ENCODE measurements at regions not wholly inside any gene's neighbourhood (a gene's known extent, or its start where the extent isn't known, plus 50 kb on each side); places are given as distances from the start of the nearest gene placed in this dataset.

- ATAC-seq (replicated peaks): no peak
- Mint-ChIP-seq H3K27ac (no peak overlapping the region), H3K4me1 (no peaks in the 10 kb centered on the region), H3K9me3 (peaks cover 6% of the 10 kb centered on the region), H3K4me3 (no peak overlapping the region), H3K36me3 (ENCODE audit: low read depth) (no peaks in the 10 kb centered on the region), H3K27me3 (peaks cover 5% of the 10 kb centered on the region)
Measured at GRCh38 chr11:103825469-103825868, 211.0 kb upstream of the DDI1 start.

GRCh38 chr11:103826856-103827255 is 209.6 kb upstream of the DDI1 start:
- peaks cover 5% of the 10 kb centered on the region for H3K27me3 Mint-ChIP-seq
- no peaks in the 10 kb centered on the region for H3K36me3 Mint-ChIP-seq (ENCODE audit: low read depth)
- no peak overlapping the region for H3K27ac Mint-ChIP-seq
- H3K9me3 Mint-ChIP-seq: peaks cover 10% of the 10 kb centered on the region
- no peak overlapping the region for H3K4me3 Mint-ChIP-seq
- no peak for ATAC-seq (replicated peaks)
- H3K4me1 Mint-ChIP-seq: no peaks in the 10 kb centered on the region

GRCh38 chr11:103829596-103829995 is 206.8 kb upstream of the DDI1 start:
- no peaks in the 10 kb centered on the region for H3K27me3 Mint-ChIP-seq
- peaks cover 7% of the 10 kb centered on the region for H3K9me3 Mint-ChIP-seq
- no peak overlapping the region for H3K27ac Mint-ChIP-seq
- H3K4me1 Mint-ChIP-seq: no peaks in the 10 kb centered on the region
- H3K4me3 Mint-ChIP-seq: no peak overlapping the region
- no peaks in the 10 kb centered on the region for H3K36me3 Mint-ChIP-seq (ENCODE audit: low read depth)
- ATAC-seq (replicated peaks): no peak

GRCh38 chr11:103830205-103830604 is 206.2 kb upstream of the DDI1 start:
- H3K36me3 Mint-ChIP-seq (ENCODE audit: low read depth): no peaks in the 10 kb centered on the region
- H3K4me1 Mint-ChIP-seq: no peaks in the 10 kb centered on the region
- no peaks in the 10 kb centered on the region for H3K27me3 Mint-ChIP-seq
- no peak overlapping the region for H3K4me3 Mint-ChIP-seq
- H3K9me3 Mint-ChIP-seq: peaks cover 8% of the 10 kb centered on the region
- H3K27ac Mint-ChIP-seq: no peak overlapping the region
- ATAC-seq (replicated peaks): no peak

DNA sequence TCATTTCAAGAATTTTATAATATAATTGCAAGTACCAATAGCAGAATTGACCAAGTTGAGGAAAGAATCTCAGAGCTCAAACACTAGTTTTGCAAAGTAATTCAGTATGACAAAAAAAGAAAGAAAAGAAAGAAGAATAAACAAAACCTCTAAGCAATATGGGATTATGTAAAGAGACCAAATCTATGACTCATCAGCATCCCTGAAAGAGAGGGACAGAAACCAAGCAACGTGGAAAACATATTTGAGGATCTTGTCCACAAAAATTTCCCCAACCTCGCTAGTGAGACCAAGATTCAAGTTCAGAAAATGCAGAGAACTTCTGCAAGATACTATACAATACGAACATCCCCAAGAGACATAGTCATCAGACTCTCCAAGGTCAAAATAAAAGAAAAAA is 203.7 kb upstream of the DDI1 start:
- H3K9me3 Mint-ChIP-seq: peaks cover 12% of the 10 kb centered on the region
- no peak overlapping the region for H3K4me3 Mint-ChIP-seq
- no peak overlapping the region for H3K27ac Mint-ChIP-seq
- H3K27me3 Mint-ChIP-seq: no peaks in the 10 kb centered on the region
- no peaks in the 10 kb centered on the region for H3K36me3 Mint-ChIP-seq (ENCODE audit: low read depth)
- no peak for ATAC-seq (replicated peaks)
- no peaks in the 10 kb centered on the region for H3K4me1 Mint-ChIP-seq

DNA sequence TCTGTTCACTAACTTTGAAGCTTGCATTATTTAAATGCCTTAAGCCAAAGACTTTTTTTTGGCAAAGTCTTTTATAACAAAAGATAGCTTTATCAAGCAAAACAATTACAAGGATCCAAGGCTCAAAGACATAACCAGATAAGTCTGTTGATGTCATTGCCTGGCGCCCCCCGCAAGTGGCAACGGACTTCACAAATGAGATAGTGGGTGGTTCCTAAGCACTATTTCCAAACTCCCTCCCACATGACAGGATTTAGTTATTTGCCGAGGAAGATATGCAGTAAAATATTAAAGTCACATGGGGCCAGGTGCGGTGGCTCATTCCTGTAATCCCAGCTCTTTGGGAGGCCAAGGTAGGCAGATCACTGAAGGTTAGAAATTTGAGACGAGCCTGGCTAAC is 194.2 kb upstream of the DDI1 start:
- H3K36me3 Mint-ChIP-seq (ENCODE audit: low read depth): no peaks in the 10 kb centered on the region
- no peak overlapping the region for H3K27ac Mint-ChIP-seq
- H3K27me3 Mint-ChIP-seq: no peaks in the 10 kb centered on the region
- no peaks in the 10 kb centered on the region for H3K9me3 Mint-ChIP-seq
- H3K4me1 Mint-ChIP-seq: no peaks in the 10 kb centered on the region
- no peak for ATAC-seq (replicated peaks)
- H3K4me3 Mint-ChIP-seq: no peak overlapping the region

DNA sequence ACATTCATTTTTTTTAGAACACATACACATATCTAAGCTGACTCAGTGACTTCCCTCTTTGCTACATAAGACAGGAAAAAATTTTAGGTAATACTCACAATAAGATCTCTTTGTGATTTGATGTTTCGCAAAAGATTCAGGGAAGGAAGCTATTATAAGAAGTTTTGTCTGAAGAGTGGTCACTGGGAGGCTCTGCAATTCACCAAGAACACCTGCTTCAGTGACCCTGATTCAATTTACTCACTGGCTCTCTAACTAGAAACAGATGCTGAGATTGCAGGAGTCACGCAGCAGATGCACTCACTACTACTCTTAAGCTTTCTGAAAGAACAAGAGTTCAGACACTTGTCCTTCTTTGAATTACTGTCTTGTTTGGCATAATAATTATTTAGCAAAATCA is 193.6 kb upstream of the DDI1 start:
- no peak overlapping the region for H3K4me3 Mint-ChIP-seq
- peaks cover under 1% of the 10 kb centered on the region for H3K9me3 Mint-ChIP-seq
- no peaks in the 10 kb centered on the region for H3K36me3 Mint-ChIP-seq (ENCODE audit: low read depth)
- no peak overlapping the region for H3K27ac Mint-ChIP-seq
- H3K27me3 Mint-ChIP-seq: no peaks in the 10 kb centered on the region
- no peaks in the 10 kb centered on the region for H3K4me1 Mint-ChIP-seq
- ATAC-seq (replicated peaks): no peak

GRCh38 chr11:103844327-103845215 is 191.9 kb upstream of the DDI1 start:
- peaks cover 3% of the 10 kb centered on the region for H3K9me3 Mint-ChIP-seq
- no peaks in the 10 kb centered on the region for H3K4me1 Mint-ChIP-seq
- H3K27ac Mint-ChIP-seq: no peak overlapping the region
- no peak overlapping the region for H3K4me3 Mint-ChIP-seq
- H3K36me3 Mint-ChIP-seq (ENCODE audit: low read depth): no peaks in the 10 kb centered on the region
- H3K27me3 Mint-ChIP-seq: no peaks in the 10 kb centered on the region
- ATAC-seq (replicated peaks): no peak

GRCh38 chr11:103845331-103845730 is 191.1 kb upstream of the DDI1 start:
- no peak overlapping the region for H3K27ac Mint-ChIP-seq

GRCh38 chr11:103848686-103849085 is 187.8 kb upstream of the DDI1 start:
- H3K4me1 Mint-ChIP-seq: no peaks in the 10 kb centered on the region
- H3K4me3 Mint-ChIP-seq: no peak overlapping the region
- no peak overlapping the region for H3K27ac Mint-ChIP-seq
- peaks cover 3% of the 10 kb centered on the region for H3K9me3 Mint-ChIP-seq
- H3K36me3 Mint-ChIP-seq (ENCODE audit: low read depth): no peaks in the 10 kb centered on the region
- H3K27me3 Mint-ChIP-seq: no peaks in the 10 kb centered on the region
- ATAC-seq (replicated peaks): no peak

More at GRCh38 chr11:103845331-103845730, 191.1 kb upstream of the DDI1 start:
- Mint-ChIP-seq H3K4me1 (no peaks in the 10 kb centered on the region), H3K27me3 (no peaks in the 10 kb centered on the region), H3K9me3 (peaks cover 3% of the 10 kb centered on the region), H3K36me3 (ENCODE audit: low read depth) (no peaks in the 10 kb centered on the region), H3K4me3 (no peak overlapping the region)
- ATAC-seq (replicated peaks): no peak

DNA sequence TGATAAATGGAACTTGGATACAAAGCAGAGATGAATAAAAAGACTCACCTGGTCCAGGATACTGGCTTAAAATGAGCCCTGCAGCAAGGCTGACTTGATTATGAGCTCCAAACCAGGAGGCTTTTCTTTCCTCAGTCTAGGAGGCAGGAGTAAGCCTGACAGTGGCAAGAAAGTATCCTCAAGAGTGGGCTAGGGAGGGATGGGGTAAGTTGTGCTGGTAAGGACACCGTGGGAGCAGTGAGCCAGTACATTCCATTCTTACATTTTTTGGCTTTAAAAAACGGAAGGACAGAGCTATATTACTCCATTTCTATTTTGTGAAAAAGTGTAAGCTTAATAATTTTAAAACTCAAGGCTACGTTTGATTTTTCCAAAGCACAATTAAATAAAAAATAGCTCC is 187.1 kb upstream of the DDI1 start:
- no peaks in the 10 kb centered on the region for H3K36me3 Mint-ChIP-seq (ENCODE audit: low read depth)
- H3K4me1 Mint-ChIP-seq: no peaks in the 10 kb centered on the region
- no peak overlapping the region for H3K4me3 Mint-ChIP-seq
- H3K27ac Mint-ChIP-seq: no peak overlapping the region
- ATAC-seq (replicated peaks): no peak
- H3K27me3 Mint-ChIP-seq: no peaks in the 10 kb centered on the region
- peaks cover 3% of the 10 kb centered on the region for H3K9me3 Mint-ChIP-seq

DNA sequence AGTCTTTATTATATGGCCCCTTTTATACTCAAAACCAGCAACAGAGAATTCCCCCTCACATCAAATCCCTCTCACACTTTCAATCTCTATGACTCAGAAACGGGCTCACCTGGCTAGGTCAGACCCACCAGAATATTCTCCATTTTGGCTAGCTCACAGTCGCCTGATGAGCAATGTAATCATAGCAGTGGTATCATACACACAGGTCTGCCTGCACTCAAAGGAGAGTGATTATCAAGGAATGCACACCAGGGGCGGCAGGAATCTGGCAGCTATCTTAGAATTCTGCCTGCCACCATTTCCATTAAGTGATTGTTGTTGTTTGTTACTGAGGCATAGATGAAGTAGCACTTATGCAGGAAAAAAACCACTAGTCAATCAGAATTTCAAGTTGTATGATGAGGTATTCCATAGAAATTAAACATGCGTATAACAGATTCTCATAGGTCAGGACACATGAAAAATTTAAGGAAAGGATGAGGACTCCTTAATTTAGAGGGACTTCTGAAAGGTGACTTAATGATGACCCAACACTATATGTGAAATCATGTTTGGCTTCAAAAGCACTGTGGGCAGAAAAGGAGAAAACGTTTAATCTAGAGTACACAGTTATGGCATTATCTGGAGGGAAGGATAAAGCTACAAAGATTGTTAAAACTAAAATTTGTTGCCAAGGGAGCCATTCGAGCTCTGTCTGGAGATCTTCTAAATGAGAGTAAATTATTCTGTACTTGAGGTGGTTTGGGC is 185.8 kb upstream of the DDI1 start:
- Mint-ChIP-seq H3K9me3 (peaks cover 3% of the 10 kb centered on the region), H3K27me3 (no peaks in the 10 kb centered on the region), H3K4me1 (no peaks in the 10 kb centered on the region), H3K36me3 (ENCODE audit: low read depth) (no peaks in the 10 kb centered on the region), H3K27ac (no peak overlapping the region), H3K4me3 (no peak overlapping the region)
- ATAC-seq (replicated peaks): no peak

DNA sequence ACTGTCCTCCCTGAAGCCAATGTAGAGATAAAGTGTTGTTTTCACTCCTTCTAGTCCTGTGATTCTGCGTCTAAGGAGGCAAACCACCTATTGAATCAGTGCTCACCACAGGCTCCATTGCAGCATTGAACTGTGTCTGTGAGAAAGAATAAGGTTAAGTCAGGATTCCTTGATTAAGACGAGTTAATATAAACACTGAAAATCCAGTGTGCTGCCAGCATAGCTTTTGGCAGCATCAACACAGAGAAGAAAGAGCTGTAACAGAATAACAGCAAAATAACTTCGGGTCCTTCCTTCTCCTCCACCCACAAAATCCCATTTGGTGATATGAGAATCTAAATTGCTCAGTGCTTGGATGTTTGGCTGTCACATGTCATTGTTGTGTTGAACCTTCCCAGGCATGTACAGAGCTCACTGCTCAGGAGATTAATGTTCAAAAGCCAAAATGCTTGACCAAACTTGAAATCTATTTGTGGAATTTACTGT is 185.2 kb upstream of the DDI1 start:
- no peak overlapping the region for H3K27ac Mint-ChIP-seq
- H3K36me3 Mint-ChIP-seq (ENCODE audit: low read depth): no peaks in the 10 kb centered on the region
- H3K27me3 Mint-ChIP-seq: no peaks in the 10 kb centered on the region
- H3K4me3 Mint-ChIP-seq: no peak overlapping the region
- peaks cover 3% of the 10 kb centered on the region for H3K9me3 Mint-ChIP-seq
- ATAC-seq (replicated peaks): no peak
- H3K4me1 Mint-ChIP-seq: no peaks in the 10 kb centered on the region

Data from activated T-helper 17 cell treated with anti-CD3 and anti-CD28 coated beads, Interleukin-2, amount 50 U/mL, for 72 hours (primary cell).